HUES6 (cell line): ENCODE measurements at regions not wholly inside any gene's neighbourhood (a gene's known extent, or its start where the extent isn't known, plus 50 kb on each side); places are given as distances from the start of the nearest gene placed in this dataset.

ENCODE experiments used
- H3K27ac ChIP-seq: 2 replicates; pipeline ENCODE4 v1.7.0; 2013; ENCODE audit warnings: low read depth, mild to moderate bottlenecking, low read length, inconsistent platforms
- H3K27me3 ChIP-seq: 2 replicates; pipeline ENCODE4 v1.6.1; 2013; ENCODE audit warnings: low read length; ENCODE audit not compliant: control insufficient read depth, insufficient read depth
- H3K36me3 ChIP-seq: 2 replicates; pipeline ENCODE4 v1.6.1; 2013; ENCODE audit warnings: low read length; ENCODE audit not compliant: control insufficient read depth, insufficient read depth
- H3K4me1 ChIP-seq: 2 replicates; pipeline ENCODE4 v1.6.1; 2013; ENCODE audit warnings: low read length; ENCODE audit not compliant: control insufficient read depth, insufficient read depth
- H3K4me3 ChIP-seq: 2 replicates; pipeline ENCODE4 v1.5.1; 2013; ENCODE audit warnings: low read depth, low read length
- H3K9ac ChIP-seq: one replicate; pipeline ENCODE4 v1.6.1; 2013; ENCODE audit warnings: mild to moderate bottlenecking, low read length
- H3K9me3 ChIP-seq: 2 replicates; pipeline ENCODE4 v1.6.1; 2013; ENCODE audit warnings: low read depth, low read length; ENCODE audit not compliant: control insufficient read depth, insufficient read depth

DNA sequence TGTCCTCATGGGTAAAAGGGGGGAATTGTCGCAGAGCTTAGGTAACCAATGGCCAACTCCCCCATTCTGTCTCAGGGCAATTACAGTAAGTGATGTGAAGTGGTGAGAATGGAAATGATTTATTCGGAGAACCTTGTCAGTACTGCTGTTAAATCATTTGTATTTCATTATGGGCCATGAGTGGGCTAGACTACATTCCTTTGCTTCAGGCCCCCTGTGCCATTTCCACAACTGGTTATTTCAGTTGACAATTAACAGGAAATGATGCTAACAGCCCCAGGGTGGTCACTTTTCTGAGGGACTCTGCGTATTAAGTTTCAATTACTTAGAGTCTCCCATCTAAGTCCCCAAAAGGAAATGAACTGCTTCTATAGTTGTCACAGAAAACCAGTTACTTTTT lies 653.7 kb downstream of the CCDC171 start:
- Histone ChIP-seq H3K4me1 (peaks cover 14% of the 10 kb centered on the region), H3K27ac (no peak overlapping the region)

DNA sequence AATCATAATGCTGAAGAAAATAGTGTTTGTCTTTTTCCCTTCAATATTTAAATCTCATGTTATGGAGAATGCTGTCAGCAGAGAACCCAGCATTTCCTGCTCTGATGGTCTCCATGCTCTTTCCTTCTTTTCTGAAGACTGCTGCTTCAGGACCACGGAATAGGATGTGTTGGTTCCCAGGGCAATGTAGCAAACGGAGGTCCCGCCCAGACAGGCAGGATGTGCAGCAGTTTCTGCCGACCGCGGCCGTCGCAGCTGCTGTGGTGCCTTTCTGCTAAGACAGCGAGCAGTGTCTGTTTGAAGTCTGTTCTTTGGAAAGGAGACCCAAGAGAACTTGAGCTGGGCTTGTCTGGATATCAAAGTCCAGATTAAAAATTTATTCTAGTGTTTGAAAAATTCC lies 654.3 kb downstream of the CCDC171 start:
- no peaks in the 10 kb centered on the region for H3K36me3 ChIP-seq
- H3K9me3 ChIP-seq = peaks cover 7% of the 10 kb centered on the region; the same call in 1 of the 2 replicates
- no peak overlapping the region for H3K27ac ChIP-seq
- H3K9ac ChIP-seq = no peak overlapping the region
- no peak overlapping the region for H3K4me3 ChIP-seq
- peaks cover 14% of the 10 kb centered on the region for H3K4me1 ChIP-seq
- H3K27me3 ChIP-seq = no peaks in the 10 kb centered on the region

More for the DNA sequence above, 653.7 kb downstream of the CCDC171 start:
- no peak overlapping the region for H3K9ac ChIP-seq
- no peaks in the 10 kb centered on the region for H3K27me3 ChIP-seq
- H3K9me3 ChIP-seq = peaks cover 7% of the 10 kb centered on the region; the same call in 1 of the 2 replicates
- no peaks in the 10 kb centered on the region for H3K36me3 ChIP-seq
- no peak overlapping the region for H3K4me3 ChIP-seq

DNA sequence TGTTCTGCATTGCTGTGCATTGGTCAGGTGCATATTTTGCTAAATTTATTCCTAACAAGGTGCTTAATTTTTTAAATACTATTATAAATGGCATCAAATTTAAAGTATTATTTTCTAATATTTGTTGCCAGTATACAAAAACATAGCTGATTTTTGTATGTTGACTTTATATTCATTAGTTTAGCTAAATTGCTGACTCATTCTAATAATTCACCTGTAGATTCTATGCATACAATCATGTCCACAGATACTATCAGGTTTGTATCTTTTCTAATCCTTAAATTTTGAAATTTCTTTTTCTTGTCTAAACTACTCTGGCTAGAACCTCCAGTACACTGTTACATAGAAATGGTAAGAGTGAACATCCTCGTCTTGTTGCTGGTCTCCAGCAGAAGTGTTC lies 657.6 kb downstream of the CCDC171 start:
- Histone ChIP-seq H3K4me3 (no peak overlapping the region), H3K4me1 (peaks cover 9% of the 10 kb centered on the region), H3K9me3 (peaks cover 7% of the 10 kb centered on the region; the same call in 1 of the 2 replicates), H3K27ac (no peak overlapping the region), H3K27me3 (no peaks in the 10 kb centered on the region), H3K36me3 (no peaks in the 10 kb centered on the region), H3K9ac (no peak overlapping the region)

DNA sequence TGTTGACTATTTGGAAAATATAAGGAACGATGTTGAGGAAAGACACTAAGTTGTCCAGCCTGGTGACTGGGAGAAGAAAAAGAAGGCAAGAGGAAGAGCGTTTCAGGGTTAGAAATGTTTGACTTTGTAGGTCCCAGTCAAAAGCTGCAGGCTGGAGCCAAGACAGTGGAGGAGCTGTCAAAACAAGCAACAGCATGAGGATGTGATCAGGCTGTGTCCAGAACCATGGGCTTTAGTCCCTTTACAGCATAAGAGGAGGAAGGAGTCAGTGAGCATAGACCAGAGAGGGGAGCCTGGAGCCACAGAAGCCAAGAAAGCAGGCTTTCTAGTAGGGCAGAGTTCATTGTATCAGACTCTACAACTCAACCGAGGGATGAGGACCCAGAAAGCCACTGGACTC lies 658.5 kb downstream of the BNC2 start:
- Histone ChIP-seq H3K27ac (no peak overlapping the region), H3K36me3 (no peaks in the 10 kb centered on the region), H3K9me3 (no peaks in the 10 kb centered on the region), H3K9ac (no peak overlapping the region), H3K4me3 (no peak overlapping the region), H3K27me3 (no peaks in the 10 kb centered on the region), H3K4me1 (peaks cover 8% of the 10 kb centered on the region)

DNA sequence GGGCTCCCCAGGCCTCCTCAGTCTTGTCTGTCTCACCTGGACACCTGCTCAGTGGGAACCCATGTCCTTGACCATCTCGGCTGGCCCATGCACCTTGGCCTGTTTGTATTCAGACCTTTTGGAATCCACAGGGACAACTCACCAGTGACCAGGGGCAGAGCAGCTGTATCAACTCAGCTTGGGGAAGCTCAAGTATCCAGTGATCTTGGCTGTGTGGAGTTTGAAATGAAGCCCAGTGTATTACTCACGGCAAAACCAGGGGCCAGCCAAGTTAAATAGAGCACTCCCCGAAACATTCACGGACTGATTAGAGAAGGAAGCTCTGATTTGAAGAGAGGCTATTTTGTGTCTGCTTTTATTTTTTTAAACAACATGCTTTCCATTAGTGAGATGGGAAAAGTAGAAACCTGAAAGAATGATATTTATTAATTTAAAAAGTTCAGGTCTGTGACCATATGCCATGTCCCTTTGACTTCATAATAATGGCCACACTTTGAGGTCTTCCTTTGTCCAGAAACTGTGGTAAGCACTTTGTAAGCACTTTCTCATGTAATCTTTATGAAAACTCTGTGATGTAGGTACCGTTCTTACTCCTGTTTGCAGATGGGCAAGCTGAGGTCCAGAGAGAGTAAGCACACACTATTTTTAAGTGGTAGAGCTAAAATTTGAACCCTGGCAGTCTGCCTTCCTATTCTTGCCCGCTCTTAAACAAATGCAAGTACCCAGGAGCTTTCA lies 656.5 kb downstream of the BNC2 start:
- Histone ChIP-seq H3K4me3 (no peak overlapping the region), H3K9ac (no peak overlapping the region), H3K27me3 (no peaks in the 10 kb centered on the region), H3K4me1 (peaks cover 6% of the 10 kb centered on the region; the same call in 1 of the 2 replicates), H3K36me3 (no peaks in the 10 kb centered on the region), H3K9me3 (no peaks in the 10 kb centered on the region), H3K27ac (no peak overlapping the region)

DNA sequence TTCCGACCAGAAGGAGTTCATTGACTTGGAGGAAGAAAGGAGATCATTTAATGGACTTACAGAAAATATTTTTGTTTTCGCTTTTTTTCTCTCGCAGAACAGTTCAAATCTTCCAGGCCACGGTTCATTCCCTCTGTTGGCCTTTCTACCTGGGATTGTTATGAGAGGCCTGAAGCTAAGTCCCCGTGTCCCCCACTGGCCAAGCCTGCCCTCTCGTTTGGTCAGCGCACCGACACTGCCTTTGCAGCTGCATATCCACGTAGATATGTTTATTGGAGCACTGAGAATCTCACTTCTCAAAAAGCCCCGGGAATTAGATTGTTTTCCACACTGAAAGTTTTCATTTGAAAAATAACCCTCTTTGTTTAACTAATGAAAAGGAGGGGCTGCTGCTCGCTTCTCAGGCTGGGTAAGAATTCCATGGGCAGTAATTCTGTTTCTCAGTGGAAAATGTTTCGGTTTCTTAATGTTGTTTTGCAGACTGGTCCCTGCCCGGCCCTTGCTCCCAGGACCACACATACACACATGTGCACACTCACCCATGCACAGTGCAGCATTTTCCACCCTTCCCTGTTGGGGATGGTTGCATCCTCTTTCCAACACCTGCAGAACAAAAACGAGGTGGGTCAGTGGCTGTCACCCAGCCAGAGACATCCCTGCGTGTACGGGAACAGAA lies 655.7 kb downstream of the BNC2 start:
- no peak overlapping the region for H3K4me3 ChIP-seq
- no peaks in the 10 kb centered on the region for H3K9me3 ChIP-seq
- H3K27ac ChIP-seq = no peak overlapping the region
- H3K9ac ChIP-seq = no peak overlapping the region
- H3K36me3 ChIP-seq = no peaks in the 10 kb centered on the region
- H3K4me1 ChIP-seq = peaks cover 6% of the 10 kb centered on the region; the same call in 1 of the 2 replicates
- no peaks in the 10 kb centered on the region for H3K27me3 ChIP-seq

DNA sequence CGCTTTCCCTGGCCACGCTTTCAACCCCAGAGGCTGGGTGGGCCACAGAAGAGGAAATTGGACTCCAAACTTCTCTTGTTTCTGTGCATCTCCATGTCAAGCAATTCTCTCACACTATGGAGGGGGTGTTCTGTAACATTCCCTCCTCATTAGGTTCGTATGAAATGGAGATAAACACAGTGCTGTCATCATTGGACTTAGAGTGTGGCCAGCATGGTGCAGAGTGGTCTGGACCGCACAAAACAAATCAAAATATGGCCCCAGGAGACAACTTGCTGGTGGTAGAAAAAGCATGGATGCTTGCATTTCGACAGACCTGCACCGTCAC lies 655.2 kb downstream of the BNC2 start:
- H3K4me1 ChIP-seq = peaks cover 6% of the 10 kb centered on the region; the same call in 1 of the 2 replicates
- H3K9ac ChIP-seq = no peak overlapping the region
- H3K27ac ChIP-seq = no peak overlapping the region
- no peaks in the 10 kb centered on the region for H3K27me3 ChIP-seq
- no peak overlapping the region for H3K4me3 ChIP-seq
- no peaks in the 10 kb centered on the region for H3K36me3 ChIP-seq
- no peaks in the 10 kb centered on the region for H3K9me3 ChIP-seq

DNA sequence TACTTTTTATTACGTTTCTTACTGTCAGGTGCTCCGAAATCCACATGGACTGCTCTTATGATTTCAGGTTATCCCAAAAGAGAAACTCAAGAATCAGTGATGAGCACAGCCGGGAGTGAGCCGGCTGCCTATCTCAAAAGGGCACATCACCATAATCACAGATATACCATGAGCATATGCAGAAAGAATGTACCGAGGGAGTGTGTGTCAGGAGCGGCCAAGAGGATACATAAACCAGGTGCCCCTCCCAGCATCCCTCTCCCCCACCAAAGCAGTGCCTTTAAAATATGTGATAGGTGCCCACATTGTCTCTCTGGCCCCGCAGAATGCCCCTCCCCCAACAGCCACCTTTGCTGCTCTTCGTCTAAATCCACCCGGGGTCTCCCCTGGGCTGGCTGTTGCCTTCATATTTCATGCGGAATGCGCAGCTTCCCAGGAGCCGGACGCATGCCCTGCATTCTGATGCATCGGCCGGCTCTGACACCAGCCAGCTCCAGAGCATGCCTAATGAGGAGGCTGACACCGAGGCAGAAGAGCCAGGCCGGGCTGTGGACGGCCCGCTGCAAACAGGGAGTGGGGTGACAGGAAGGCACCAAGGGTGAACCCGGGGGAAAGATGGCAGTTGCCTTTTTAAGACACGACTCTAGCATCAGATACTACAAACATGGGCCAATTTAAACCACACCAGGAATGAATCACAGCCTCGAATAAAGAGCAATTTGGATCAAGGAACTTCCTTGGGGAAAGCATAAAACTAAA lies 652.3 kb downstream of the BNC2 start:
- Histone ChIP-seq H3K9ac (no peak overlapping the region), H3K27me3 (no peaks in the 10 kb centered on the region), H3K9me3 (no peaks in the 10 kb centered on the region), H3K36me3 (no peaks in the 10 kb centered on the region), H3K27ac (no peak overlapping the region), H3K4me3 (no peak overlapping the region), H3K4me1 (peaks cover 27% of the 10 kb centered on the region)

DNA sequence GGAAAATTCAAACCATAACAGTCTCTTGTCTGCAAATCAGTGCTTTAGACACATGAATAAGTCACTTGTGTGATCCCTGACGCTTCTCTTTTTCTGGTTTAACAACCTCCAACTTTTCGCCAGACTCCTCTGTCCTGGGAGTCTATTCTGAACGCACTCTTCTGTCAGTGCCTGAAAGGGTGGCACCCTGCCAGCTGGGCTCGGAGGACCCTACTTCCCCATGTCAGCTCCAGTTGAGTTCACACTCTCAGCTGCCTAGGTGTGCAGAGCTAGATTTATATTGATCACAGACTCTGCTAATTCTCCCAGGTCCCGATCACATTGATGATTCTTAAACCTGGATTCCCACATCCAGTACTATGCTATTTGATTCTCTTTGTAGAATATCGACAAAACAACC lies 649.1 kb downstream of the BNC2 start:
- Histone ChIP-seq H3K27ac (no peak overlapping the region), H3K9ac (no peak overlapping the region), H3K9me3 (no peaks in the 10 kb centered on the region), H3K36me3 (no peaks in the 10 kb centered on the region), H3K27me3 (no peaks in the 10 kb centered on the region), H3K4me3 (no peak overlapping the region), H3K4me1 (peaks cover 25% of the 10 kb centered on the region)

DNA sequence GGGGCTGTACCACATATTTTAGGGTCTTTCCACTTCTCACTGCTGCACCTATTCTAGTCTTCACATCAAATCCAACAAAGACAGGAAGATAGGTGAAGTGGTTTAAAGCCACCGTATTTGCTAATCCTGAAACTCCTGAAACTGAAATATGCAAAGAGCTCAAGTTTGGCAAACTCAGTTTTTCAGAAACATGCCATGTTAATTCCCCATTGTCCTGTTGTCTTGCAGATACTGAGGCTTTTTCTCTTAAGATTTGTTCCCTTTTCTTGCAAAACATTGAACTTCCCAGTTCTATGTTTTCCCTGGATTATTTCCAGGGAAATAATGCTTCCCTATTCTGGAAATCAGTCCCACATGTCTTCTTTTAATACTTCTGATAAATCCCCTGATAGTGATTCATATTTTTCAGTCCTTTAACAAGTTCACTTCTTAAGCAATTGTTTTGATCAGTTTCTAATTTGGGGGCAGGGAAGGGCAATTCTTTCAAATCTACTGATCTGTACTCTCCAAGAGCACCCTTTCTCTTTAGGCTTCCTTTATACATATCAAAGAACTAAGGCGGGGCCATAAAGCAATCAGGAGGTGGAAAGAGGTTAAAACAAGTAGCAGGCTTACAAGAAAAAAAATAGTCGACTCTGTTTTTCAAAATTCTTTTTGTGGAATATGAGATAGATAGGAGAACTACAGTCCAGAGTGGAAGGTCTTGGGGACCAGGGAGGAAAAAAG lies 648.5 kb downstream of the BNC2 start:
- H3K27ac ChIP-seq = no peak overlapping the region
- peaks cover 25% of the 10 kb centered on the region for H3K4me1 ChIP-seq
- no peak overlapping the region for H3K4me3 ChIP-seq
- no peaks in the 10 kb centered on the region for H3K36me3 ChIP-seq
- no peak overlapping the region for H3K9ac ChIP-seq
- H3K9me3 ChIP-seq = no peaks in the 10 kb centered on the region
- no peaks in the 10 kb centered on the region for H3K27me3 ChIP-seq
